Panc1 (cell line): ENCODE measurements at regions not wholly inside any gene's neighbourhood (a gene's known extent, or its start where the extent isn't known, plus 50 kb on each side); places are given as distances from the start of the nearest gene placed in this dataset.

Experiments used
- CTCF ChIP-seq: fragments of 450-650 bp; IDR thresholded peaks from 2 replicates; pipeline ENCODE4 v1.5.1; 2017; ENCODE audit warnings: mild to moderate bottlenecking
- REST ChIP-seq, 2 experiments: IDR thresholded peaks; 2 replicates each; pipeline ENCODE4 v1.6.1; 2011 to 2012; ENCODE audit warnings: low read depth in 2 of 2, control low read depth in 1 of 2, low read length in 1 of 2, mild to moderate bottlenecking in 1 of 2, moderate library complexity in 1 of 2; ENCODE audit not compliant: insufficient read depth in 1 of 2
- SIN3A ChIP-seq: IDR thresholded peaks from 2 replicates; pipeline ENCODE4 v1.6.1; 2012; ENCODE audit warnings: low read depth, mild to moderate bottlenecking, low read length, moderate library complexity, borderline replicate concordance; ENCODE audit not compliant: insufficient read depth

- TF ChIP-seq CTCF (no peak), SIN3A (no peak), REST (IDR thresholded peaks at IDR 0.05; ENCODE audit: insufficient read depth in 1 of 2, low read depth in 2 of 2, low read length in 1 of 2) (no peak)
Observed at GRCh38 chr3:66817951-66818557, 180.1 kb upstream of the KBTBD8 start.
